ENCODE measurements at regions not wholly inside any gene's neighbourhood (a gene's known extent, or its start where the extent isn't known, plus 50 kb on each side); places are given as distances from the start of the nearest gene placed in this dataset.

DNA sequence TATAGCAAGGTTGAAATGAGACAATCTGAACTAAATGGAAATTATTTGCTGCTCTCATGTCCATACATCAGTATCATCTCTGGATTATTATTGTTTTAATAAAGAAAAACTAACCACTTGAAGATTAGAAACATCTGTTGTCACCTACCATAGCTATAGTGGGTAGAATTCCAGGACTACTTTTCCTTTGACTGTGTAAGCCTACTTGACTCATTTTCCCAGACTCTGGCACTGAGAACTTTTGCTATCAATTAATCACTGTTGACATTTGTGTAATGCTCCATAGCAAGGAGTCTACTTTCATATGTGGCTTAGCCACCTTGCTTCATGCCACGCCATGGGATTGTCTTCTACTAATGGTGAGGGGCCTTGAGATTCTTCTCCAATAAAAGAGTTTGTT is 59.9 kb upstream of the ARRDC3 start:
- ATAC-seq (replicated peaks in 1 of 2): no peak
- no peaks in the 10 kb centered on the region for H3K4me1 Mint-ChIP-seq (ENCODE audit: low read depth)
- H3K27me3 Mint-ChIP-seq (ENCODE audit: low read depth): no peaks in the 10 kb centered on the region
- H3K4me3 Mint-ChIP-seq: no peak overlapping the region
- peaks cover 0 to under 1% of the 10 kb centered on the region in 2 donors for H3K36me3 Mint-ChIP-seq (ENCODE audit: insufficient read depth in 2 of 2)
- DNase-seq: no peak
- peaks cover under 1 to 1% of the 10 kb centered on the region in 2 donors for H3K9me3 Mint-ChIP-seq
- no peak overlapping the region for H3K27ac Mint-ChIP-seq

DNA sequence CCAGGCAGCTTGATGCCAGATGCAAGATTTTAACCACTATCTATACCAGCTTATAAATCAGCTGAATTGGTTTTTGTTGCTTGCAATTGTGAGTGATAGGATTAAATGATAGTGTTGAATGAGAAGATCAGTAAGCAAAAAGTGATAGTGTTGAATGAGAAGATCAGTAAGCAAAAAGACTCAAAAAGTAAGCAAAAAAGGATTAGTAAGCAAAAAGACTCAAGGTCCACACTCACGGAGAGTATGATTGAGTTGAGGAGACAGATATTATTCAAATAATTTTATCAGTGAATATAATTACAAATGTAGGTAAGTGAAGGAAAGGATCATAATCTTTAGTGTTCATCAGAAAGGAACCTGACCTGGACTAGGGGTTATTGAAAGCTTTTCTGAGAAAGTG is 58.0 kb upstream of the ARRDC3 start:
- ATAC-seq (replicated peaks in 1 of 2) (no peak), DNase-seq (no peak)
- Mint-ChIP-seq H3K27ac (no peak overlapping the region), H3K4me1 (ENCODE audit: low read depth) (no peaks in the 10 kb centered on the region), H3K36me3 (ENCODE audit: insufficient read depth in 2 of 2) (no peaks in the 10 kb centered on the region), H3K27me3 (ENCODE audit: low read depth) (no peaks in the 10 kb centered on the region), H3K9me3 (no peaks in the 10 kb centered on the region), H3K4me3 (no peak overlapping the region)

DNA sequence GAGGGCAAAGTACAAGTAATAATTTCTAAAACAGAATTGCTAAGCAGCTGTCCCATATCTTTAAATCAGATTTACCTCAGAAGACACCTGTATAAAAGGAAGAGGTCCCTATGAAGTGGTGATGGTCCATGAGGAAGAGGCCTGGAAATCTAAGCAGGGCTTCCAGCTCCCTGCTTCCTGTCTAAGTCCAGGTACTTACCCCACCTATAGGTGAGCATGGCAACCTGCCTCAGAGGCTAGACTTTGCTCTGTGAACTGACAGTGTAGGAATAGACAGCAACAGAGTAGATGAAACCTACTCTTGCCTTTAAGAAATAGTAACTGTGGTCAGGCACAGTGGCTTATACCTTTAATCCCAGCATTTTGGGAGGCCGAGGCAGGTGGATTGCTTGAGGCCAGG is 55.8 kb upstream of the ARRDC3 start:
- peaks cover 21% of the 10 kb centered on the region for H3K4me1 Mint-ChIP-seq (ENCODE audit: low read depth)
- peaks cover 0 to under 1% of the 10 kb centered on the region in 2 donors for H3K36me3 Mint-ChIP-seq (ENCODE audit: insufficient read depth in 2 of 2)
- H3K4me3 Mint-ChIP-seq: no peak overlapping the region
- H3K27ac Mint-ChIP-seq: no peak overlapping the region
- ATAC-seq (replicated peaks in 1 of 2) (no peak), DNase-seq (no peak)
- no peaks in the 10 kb centered on the region for H3K9me3 Mint-ChIP-seq
- no peaks in the 10 kb centered on the region for H3K27me3 Mint-ChIP-seq (ENCODE audit: low read depth)

DNA sequence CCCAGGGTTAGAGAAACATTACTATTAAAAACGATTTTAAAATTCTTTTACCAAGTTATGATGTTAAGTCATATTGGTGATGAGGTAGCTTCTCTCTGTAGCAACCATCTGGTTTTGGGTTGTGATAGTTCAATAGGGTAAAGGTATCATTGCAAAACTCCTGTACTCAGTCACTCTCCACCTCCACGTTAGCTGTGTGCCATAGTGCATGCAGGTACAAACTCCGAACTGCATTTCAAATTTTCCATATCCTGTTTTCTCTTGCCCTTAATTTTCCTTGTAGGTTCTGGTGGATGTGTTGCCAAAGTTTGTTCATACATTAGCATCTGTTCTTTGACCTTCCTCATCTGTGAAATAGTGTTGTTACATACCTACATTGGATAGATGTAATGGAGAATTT is 53.1 kb upstream of the ARRDC3 start:
- H3K4me1 Mint-ChIP-seq (ENCODE audit: low read depth): peaks cover 25% of the 10 kb centered on the region
- H3K27ac Mint-ChIP-seq: no peak overlapping the region
- no peak overlapping the region for H3K4me3 Mint-ChIP-seq
- no peak for DNase-seq
- peaks cover 0 to 2% of the 10 kb centered on the region in 2 donors for H3K36me3 Mint-ChIP-seq (ENCODE audit: insufficient read depth in 2 of 2)
- no peak for ATAC-seq (replicated peaks in 1 of 2)
- no peaks in the 10 kb centered on the region for H3K27me3 Mint-ChIP-seq (ENCODE audit: low read depth)
- H3K9me3 Mint-ChIP-seq: no peaks in the 10 kb centered on the region

DNA sequence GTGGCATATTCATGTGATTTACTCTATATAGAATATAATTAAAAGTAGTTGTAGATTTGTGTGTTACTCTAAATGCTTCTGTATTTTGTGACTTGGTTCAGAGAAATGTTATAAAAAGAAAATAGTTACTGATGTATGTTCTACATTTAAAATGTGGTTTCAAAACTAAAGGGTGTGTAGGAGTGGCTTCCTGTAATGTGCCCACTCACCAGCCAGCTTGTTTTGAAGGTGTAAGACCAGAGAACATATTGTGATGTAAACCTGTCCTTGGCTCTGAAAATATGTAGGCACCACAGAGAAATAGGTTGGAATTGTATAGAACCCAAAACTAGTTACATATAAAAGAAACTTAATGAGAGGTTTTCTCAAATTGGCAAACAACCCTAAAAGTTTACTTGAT is 51.2 kb upstream of the ARRDC3 start:
- Mint-ChIP-seq H3K27me3 (ENCODE audit: low read depth) (no peaks in the 10 kb centered on the region), H3K27ac (peak overlapping the region; percentile 83), H3K36me3 (ENCODE audit: insufficient read depth in 2 of 2) (peaks cover 0 to 7% of the 10 kb centered on the region in 2 donors), H3K4me1 (ENCODE audit: low read depth) (peaks cover 25% of the 10 kb centered on the region), H3K4me3 (no peak overlapping the region), H3K9me3 (peaks cover 2 to 4% of the 10 kb centered on the region in 2 donors)
- ATAC-seq (replicated peaks in 1 of 2) (peak; percentile 40 to 47), DNase-seq (peak in 1 of 2 donors; percentile 2)

DNA sequence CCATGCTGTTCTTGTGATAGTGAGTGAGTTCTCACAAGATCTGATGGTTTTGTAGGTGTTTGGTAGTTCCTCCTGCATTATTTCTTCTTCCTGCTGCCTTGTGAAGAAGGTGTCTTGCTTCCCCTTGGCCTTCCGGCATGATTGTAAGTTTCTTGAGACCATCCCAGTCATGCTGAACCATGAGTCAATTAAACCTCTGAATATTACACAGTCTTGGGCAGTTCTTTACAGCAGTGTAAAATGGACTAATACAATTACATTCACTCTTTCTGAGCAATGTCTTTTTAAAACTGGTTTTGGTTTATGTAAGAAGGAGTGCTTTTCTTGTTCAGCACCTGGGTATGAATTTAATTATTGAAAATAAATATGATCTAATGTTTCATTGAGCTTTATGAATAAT is 50.7 kb upstream of the ARRDC3 start:
- peaks cover 25% of the 10 kb centered on the region for H3K4me1 Mint-ChIP-seq (ENCODE audit: low read depth)
- no peak for DNase-seq
- H3K36me3 Mint-ChIP-seq (ENCODE audit: insufficient read depth in 2 of 2): peaks cover 0 to 7% of the 10 kb centered on the region in 2 donors
- peak in 1 of 2 donors; percentile 53 for ATAC-seq (replicated peaks in 1 of 2)
- peak overlapping the region; percentile 83 for H3K27ac Mint-ChIP-seq
- H3K4me3 Mint-ChIP-seq: no peak overlapping the region
- H3K27me3 Mint-ChIP-seq (ENCODE audit: low read depth): no peaks in the 10 kb centered on the region
- peaks cover 2 to 8% of the 10 kb centered on the region in 2 donors for H3K9me3 Mint-ChIP-seq
